Heart right ventricle (tissue), 16 donors: ENCODE measurements at regions not wholly inside any gene's neighbourhood (a gene's known extent, or its start where the extent isn't known, plus 50 kb on each side); places are given as distances from the start of the nearest gene placed in this dataset.

Experiments used
- ATAC-seq, 8 donors: fragments of 200-7000 bp; cut with Tn5 transposase; one replicate each; pipeline ENCODE4 v1.9.1; 2020; ENCODE audit warnings: mild to moderate bottlenecking in 8 of 8, moderate library complexity in 8 of 8, moderate number of reproducible peaks in 1 of 8
- DNase-seq, 2 donors: peaks; one replicate each; pipeline ENCODE4 v3.0.0-alpha.2; 2020
- H3K27ac ChIP-seq, 10 donors: fragments of 200-600 bp; sonication (generic) in 2 of 10; one replicate each; pipeline versions ENCODE4 v1.5.0 to v1.8.0; 2020 to 2022; ENCODE audit warnings: mild to moderate bottlenecking in 3 of 10
- H3K27me3 ChIP-seq, 7 donors: fragments of 200-600 bp; one replicate each; pipeline ENCODE4 v1.8.0; 2021 to 2022; ENCODE audit warnings: mild to moderate bottlenecking in 2 of 7
- H3K36me3 ChIP-seq, 9 donors: fragments of 200-600 bp; sonication (generic) in 1 of 9; one replicate each; pipeline versions ENCODE4 v1.5.0 to v1.8.0; 2020 to 2022; ENCODE audit warnings: mild to moderate bottlenecking in 2 of 9
- H3K4me1 ChIP-seq, 9 donors: fragments of 200-600 bp; sonication (generic) in 1 of 9; one replicate each; pipeline versions ENCODE4 v1.5.0 to v1.8.0; 2020 to 2022; ENCODE audit warnings: mild to moderate bottlenecking in 4 of 9
- H3K4me3 ChIP-seq, 10 donors: fragments of 200-600 bp; sonication (generic) in 2 of 10; one replicate each; pipeline versions ENCODE4 v1.5.0 to v1.8.0; 2020 to 2022; ENCODE audit warnings: mild to moderate bottlenecking in 7 of 10, moderate library complexity in 2 of 10
- H3K9me3 ChIP-seq, 11 donors: fragments of 200-600 bp in 10 of 11; sonication (generic) in 2 of 11; one replicate each; pipeline versions ENCODE4 v1.5.0 to v1.8.0; 2013 to 2022; ENCODE audit warnings: mild to moderate bottlenecking in 2 of 11, control low read depth in 1 of 11, moderate library complexity in 1 of 11
- CTCF ChIP-seq, 9 donors: fragments of 200-600 bp; sonication (generic) in 2 of 9; IDR thresholded peaks; one replicate each; pipeline versions ENCODE4 v1.5.0 to v1.8.0; 2021 to 2022; ENCODE audit warnings: antibody characterized with exemption in 9 of 9, mild to moderate bottlenecking in 5 of 9, moderate library complexity in 1 of 9
- WGBS, 2 donors: extraction: QIAGEN DNeasy Blood & Tissue Kit; methylation state at CpG; one replicate each; pipeline ENCODE4 v1.1.7; 2013; ENCODE audit warnings: inconsistent platforms in 1 of 2; 5-methylcytosine and 5-hydroxymethylcytosine counted together
- intact Hi-C, 10 donors: fragments of 100-400 bp; cut with DNase I; formaldehyde crosslinking; loops; one replicate each; pipeline versions ENCODE4 v1.11.1 to v1.14.2; 2022
- donor health status: Arrhythmogenic right ventricular cardiomyopathy.
- donor health status: ischemic (EF 13 %, LVEDD 7.1; RV severe dilation, severe dysfunction).
- donor health status: healthy with polysubstance abuse.
- donor health status: DM: no; HTN: yes; CAD: no.
- donor health status: DM: no; HTN: no; CAD: no.
- donor health status: ischemic (EF 25% LVEDD 6.9; RV normal size, moderate dysfunction).
- donor health status: ischemic (EF 25% LVEDD 5.7; RV mildly dilated, moderate dysfunction).
- donor health status: healthy.
- donor health status: DM: yes; HTN: yes; CAD: no.
- donor health status: Ischemic cardiomyopathy.
- donor health status: ischemic (EF 35%, LVEDD 5.7; RV mildly dilated, moderate dysfunction).
- donor health status: nonischemic (EF 11% LVEDD 7.7; RV severe dilation, severe dysfunction).
- donor health status: DM: yes; HTN: yes; CAD: no.
- donor health status: PGD.
- donor health status: ischemic (EF 29% LVEDD 5.4; RV normal size, mild dysfunction).
- donor health status: nonischemic (EF 23%, LVEDD 6.1; RV moderate dilation, normal function).

DNA sequence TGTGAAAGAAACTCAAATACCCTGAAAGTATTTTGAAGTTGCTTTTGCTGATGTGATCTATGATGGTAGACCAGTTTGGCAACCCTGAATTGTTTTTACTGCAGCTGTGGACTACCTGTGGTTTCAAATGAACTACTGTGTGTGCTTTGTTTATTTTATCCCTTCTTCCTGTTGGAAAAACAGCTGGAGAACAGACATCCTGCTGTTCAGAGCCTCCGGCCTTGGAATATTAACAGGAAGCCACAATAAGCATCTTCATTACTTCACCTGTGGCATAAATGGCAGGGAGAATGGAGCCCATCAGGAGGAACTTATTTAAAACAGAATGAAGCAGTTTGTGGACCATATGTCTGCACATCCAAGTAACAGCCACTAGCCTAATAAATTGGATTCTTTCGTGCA lies 104.8 kb downstream of the DUSP6 start:
- intact Hi-C loops: loop anchor here in 1 of 10 donors (10.0 kb wide), 1 partner anchor 97 kb away; no protein-coding TSS in a partner anchor

DNA sequence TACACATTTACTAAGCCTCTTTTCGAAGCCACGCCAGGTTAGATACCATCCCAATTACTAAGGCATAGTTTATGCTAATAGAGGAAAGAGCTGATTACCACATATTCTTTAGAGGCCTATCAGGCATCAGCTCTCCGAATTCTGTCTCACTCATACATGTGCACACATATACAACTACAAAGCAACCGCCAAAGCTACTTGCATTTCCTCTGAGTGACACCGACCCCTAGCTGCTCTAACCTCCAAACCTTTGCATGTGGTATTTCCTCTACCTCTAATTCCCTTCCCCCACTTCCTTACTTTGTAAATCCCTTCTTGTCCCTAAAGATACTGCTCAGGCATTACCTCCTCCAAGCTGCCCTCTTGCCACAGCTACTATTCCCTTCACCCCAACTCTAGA lies 107.2 kb downstream of the DUSP6 start:
- intact Hi-C loops: loop anchor here in 1 of 10 donors (10.0 kb wide), 1 partner anchor 100 kb away; no protein-coding TSS in a partner anchor
- peak in 2 of 9 donors; percentile 9 to 19 for TF ChIP-seq CTCF (IDR thresholded peaks at IDR 0.05)
- 67 to 68% methylated on average over 5 of the region's 5 CpGs for WGBS, 2 donors
- H3K36me3 ChIP-seq: no peaks in the 10 kb centered on the region
- H3K4me1 ChIP-seq: peaks cover 0 to 39% (median 19%) of the 10 kb centered on the region in 9 donors
- no peak overlapping the region for H3K4me3 ChIP-seq
- no peaks in the 10 kb centered on the region for H3K27me3 ChIP-seq
- H3K27ac ChIP-seq: peak overlapping the region in 2 of 10 donors; percentile 18 to 84
- peak in 6 of 8 donors; percentile 22 to 48 (median 28) for ATAC-seq
- peaks cover 0 to 6% (median 0%) of the 10 kb centered on the region in 11 donors for H3K9me3 ChIP-seq
- no peak for DNase-seq

More for the DNA sequence above, 104.8 kb downstream of the DUSP6 start:
- no peak overlapping the region for H3K4me3 ChIP-seq
- WGBS, 2 donors: 76 to 84% methylated on average over 2 of the region's 2 CpGs
- no peaks in the 10 kb centered on the region for H3K27me3 ChIP-seq
- no peak overlapping the region for H3K27ac ChIP-seq
- TF ChIP-seq CTCF (IDR thresholded peaks at IDR 0.05): no peak
- DNase-seq (no peak), ATAC-seq (no peak)
- peaks cover 0 to 63% (median 31%) of the 10 kb centered on the region in 9 donors for H3K4me1 ChIP-seq
- H3K36me3 ChIP-seq: no peaks in the 10 kb centered on the region
- H3K9me3 ChIP-seq: no peaks in the 10 kb centered on the region

DNA sequence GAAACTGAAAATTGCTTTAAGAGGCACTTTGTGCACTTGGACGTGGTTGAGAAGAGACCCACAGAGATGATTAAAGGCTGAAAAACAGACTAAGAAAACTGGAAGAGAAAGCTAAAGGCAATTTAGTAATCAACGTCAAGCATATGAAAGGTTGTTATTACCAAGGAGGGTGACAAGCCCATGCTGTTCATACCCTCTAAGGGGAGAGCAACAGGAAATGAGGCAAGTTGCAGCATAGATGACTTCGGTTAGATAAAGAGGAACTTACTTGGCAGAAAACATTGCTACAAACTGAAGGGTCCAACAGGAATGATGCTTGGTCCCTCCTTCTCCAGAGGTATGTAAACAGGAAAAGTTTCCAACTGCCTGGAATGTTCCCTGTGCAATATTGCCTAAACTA lies 107.8 kb downstream of the DUSP6 start:
- ATAC-seq: peak in 4 of 8 donors; percentile 42 to 69 (median 56)
- intact Hi-C loops: loop anchor here in 1 of 10 donors (10.0 kb wide), 1 partner anchor 100 kb away; no protein-coding TSS in a partner anchor
- Histone ChIP-seq H3K4me1 (peaks cover 0 to 36% (median 14%) of the 10 kb centered on the region in 9 donors), H3K27me3 (no peaks in the 10 kb centered on the region), H3K27ac (peak overlapping the region in 2 of 10 donors; percentile 18 to 84), H3K9me3 (peaks cover 0 to 6% (median 0%) of the 10 kb centered on the region in 11 donors), H3K36me3 (no peaks in the 10 kb centered on the region), H3K4me3 (no peak overlapping the region)
- no peak for TF ChIP-seq CTCF (IDR thresholded peaks at IDR 0.05)
- no peak for DNase-seq
- WGBS, 2 donors: 42 to 58% methylated on average over 3 of the region's 3 CpGs

DNA sequence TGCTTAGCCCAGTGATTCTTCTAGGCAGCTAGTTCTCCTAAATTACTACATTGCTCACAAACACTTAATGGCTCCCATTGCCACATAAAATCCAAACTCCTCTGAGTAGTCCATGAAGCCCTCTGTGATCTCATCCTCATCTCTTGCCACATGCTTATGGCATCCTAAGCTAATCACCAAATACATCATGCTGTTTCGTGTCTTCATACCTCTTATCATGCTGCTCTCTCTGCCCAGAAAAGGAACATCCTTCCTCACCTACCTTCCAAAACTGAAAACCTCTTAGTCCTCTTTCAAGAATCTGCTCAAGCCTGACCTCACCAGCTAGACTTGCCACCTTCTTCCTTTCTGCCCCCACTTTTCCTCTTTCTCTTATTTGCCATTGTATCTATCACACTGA lies 108.5 kb downstream of the DUSP6 start:
- WGBS, 2 donors: 79 to 84% methylated on average over 1 of the region's 1 CpG
- no peak for ATAC-seq
- no peak overlapping the region for H3K4me3 ChIP-seq
- H3K4me1 ChIP-seq: peaks cover 0 to 42% (median 20%) of the 10 kb centered on the region in 9 donors
- H3K27ac ChIP-seq: peak overlapping the region in 2 of 10 donors; percentile 18 to 84
- TF ChIP-seq CTCF (IDR thresholded peaks at IDR 0.05): no peak
- no peak for DNase-seq
- H3K27me3 ChIP-seq: no peaks in the 10 kb centered on the region
- intact Hi-C loops: loop anchor here in 1 of 10 donors (10.0 kb wide), 1 partner anchor 101 kb away; no protein-coding TSS in a partner anchor
- peaks cover 0 to 6% (median 0%) of the 10 kb centered on the region in 11 donors for H3K9me3 ChIP-seq
- no peaks in the 10 kb centered on the region for H3K36me3 ChIP-seq
